ENCODE measurements at regions not wholly inside any gene's neighbourhood (a gene's known extent, or its start where the extent isn't known, plus 50 kb on each side); places are given as distances from the start of the nearest gene placed in this dataset.

- TF ChIP-seq, protein P1, sequence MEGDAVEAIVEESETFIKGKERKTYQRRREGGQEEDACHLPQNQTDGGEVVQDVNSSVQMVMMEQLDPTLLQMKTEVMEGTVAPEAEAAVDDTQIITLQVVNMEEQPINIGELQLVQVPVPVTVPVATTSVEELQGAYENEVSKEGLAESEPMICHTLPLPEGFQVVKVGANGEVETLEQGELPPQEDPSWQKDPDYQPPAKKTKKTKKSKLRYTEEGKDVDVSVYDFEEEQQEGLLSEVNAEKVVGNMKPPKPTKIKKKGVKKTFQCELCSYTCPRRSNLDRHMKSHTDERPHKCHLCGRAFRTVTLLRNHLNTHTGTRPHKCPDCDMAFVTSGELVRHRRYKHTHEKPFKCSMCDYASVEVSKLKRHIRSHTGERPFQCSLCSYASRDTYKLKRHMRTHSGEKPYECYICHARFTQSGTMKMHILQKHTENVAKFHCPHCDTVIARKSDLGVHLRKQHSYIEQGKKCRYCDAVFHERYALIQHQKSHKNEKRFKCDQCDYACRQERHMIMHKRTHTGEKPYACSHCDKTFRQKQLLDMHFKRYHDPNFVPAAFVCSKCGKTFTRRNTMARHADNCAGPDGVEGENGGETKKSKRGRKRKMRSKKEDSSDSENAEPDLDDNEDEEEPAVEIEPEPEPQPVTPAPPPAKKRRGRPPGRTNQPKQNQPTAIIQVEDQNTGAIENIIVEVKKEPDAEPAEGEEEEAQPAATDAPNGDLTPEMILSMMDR (conservative IDR thresholded peaks at IDR 0.05; ENCODE audit: low read depth, low read length): no peak
- TF ChIP-seq POLR2A (IDR thresholded peaks at IDR 0.05; ENCODE audit: low read depth, low read length) (no peak), RCOR1 (IDR thresholded peaks at IDR 0.05; ENCODE audit: insufficient replicate concordance, low read length) (no peak), MAZ (IDR thresholded peaks at IDR 0.05; ENCODE audit: borderline replicate concordance, low read depth, low read length) (no peak), MXI1 (IDR thresholded peaks at IDR 0.05; ENCODE audit: borderline replicate concordance, low read depth, low read length) (no peak), RAD21 (IDR thresholded peaks at IDR 0.05; ENCODE audit: low read length) (no peak), CHD1 (IDR thresholded peaks at IDR 0.05; ENCODE audit: low read depth, low read length) (no peak), NFE2L2 (IDR thresholded peaks at IDR 0.05; ENCODE audit: low read depth, low read length) (no peak)
- TF ChIP-seq, protein P2, sequence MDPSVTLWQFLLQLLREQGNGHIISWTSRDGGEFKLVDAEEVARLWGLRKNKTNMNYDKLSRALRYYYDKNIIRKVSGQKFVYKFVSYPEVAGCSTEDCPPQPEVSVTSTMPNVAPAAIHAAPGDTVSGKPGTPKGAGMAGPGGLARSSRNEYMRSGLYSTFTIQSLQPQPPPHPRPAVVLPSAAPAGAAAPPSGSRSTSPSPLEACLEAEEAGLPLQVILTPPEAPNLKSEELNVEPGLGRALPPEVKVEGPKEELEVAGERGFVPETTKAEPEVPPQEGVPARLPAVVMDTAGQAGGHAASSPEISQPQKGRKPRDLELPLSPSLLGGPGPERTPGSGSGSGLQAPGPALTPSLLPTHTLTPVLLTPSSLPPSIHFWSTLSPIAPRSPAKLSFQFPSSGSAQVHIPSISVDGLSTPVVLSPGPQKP (IDR thresholded peaks at IDR 0.05; ENCODE audit: borderline replicate concordance, low read depth, low read length): no peak
Observed at GRCh38 chr2:155418753-155419152, 720.3 kb downstream of the KCNJ3 start.

Measured in IMR-90 (cell line).